ENCODE measurements at regions not wholly inside any gene's neighbourhood (a gene's known extent, or its start where the extent isn't known, plus 50 kb on each side); places are given as distances from the start of the nearest gene placed in this dataset.

DNA sequence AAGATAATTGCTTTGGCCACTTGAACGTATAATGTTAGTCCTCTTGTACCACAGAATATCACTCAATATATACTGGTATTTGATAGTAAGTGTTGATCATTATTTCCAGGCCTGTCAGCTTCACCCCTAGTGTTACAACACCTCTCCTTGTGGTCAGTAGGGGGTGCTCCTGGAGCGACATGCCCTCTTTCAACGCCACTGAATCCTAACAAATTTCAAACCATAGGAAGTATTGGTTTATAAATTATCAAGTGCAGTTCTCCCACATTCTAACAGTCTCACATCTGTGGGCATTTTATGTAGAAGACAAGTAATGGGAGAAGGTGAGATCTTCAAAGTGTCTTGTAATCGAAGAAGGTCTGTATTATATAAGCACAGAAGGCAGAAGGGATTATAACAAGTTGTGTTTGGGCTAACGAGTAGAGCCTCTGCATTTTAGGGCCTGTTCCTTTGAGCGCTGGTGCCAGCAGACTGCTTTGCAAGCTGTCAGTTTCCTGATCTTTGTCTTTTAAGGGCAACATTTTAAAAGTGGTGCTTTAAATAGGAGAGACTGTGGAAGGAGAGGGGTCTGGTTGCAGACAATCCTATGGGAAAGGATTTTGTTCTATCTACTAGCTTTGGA, 57.1 kb upstream of the CEP162 start:
- ChIA-PET CTCF (no interaction called here), POLR2A (ENCODE audit: low non-redundant PET) (no interaction called here)
- Histone ChIP-seq H3K36me3 (ENCODE audit: insufficient read depth, low read length, poor library complexity, severe bottlenecking) (no peaks in the 10 kb centered on the region), H3K4me1 (ENCODE audit: insufficient read depth, low read length, poor library complexity, severe bottlenecking) (no peaks in the 10 kb centered on the region), H3K9me3 (ENCODE audit: low read depth, low read length, poor library complexity, severe bottlenecking) (no peaks in the 10 kb centered on the region), H3K27me3 (replicated peaks; ENCODE audit: insufficient read depth, low read depth, low read length, poor library complexity) (peaks cover 16% of the 10 kb centered on the region), H3K4me3 (ENCODE audit: low read depth, low read length, poor library complexity, severe bottlenecking) (no peak overlapping the region), H3K27ac (ENCODE audit: low read depth, low read length, poor library complexity, severe bottlenecking) (no peak overlapping the region)
- TF ChIP-seq, protein P1, sequence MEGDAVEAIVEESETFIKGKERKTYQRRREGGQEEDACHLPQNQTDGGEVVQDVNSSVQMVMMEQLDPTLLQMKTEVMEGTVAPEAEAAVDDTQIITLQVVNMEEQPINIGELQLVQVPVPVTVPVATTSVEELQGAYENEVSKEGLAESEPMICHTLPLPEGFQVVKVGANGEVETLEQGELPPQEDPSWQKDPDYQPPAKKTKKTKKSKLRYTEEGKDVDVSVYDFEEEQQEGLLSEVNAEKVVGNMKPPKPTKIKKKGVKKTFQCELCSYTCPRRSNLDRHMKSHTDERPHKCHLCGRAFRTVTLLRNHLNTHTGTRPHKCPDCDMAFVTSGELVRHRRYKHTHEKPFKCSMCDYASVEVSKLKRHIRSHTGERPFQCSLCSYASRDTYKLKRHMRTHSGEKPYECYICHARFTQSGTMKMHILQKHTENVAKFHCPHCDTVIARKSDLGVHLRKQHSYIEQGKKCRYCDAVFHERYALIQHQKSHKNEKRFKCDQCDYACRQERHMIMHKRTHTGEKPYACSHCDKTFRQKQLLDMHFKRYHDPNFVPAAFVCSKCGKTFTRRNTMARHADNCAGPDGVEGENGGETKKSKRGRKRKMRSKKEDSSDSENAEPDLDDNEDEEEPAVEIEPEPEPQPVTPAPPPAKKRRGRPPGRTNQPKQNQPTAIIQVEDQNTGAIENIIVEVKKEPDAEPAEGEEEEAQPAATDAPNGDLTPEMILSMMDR (conservative IDR thresholded peaks at IDR 0.05; ENCODE audit: low read depth, low read length), result peak; percentile 54
- TF ChIP-seq EZH2 (IDR thresholded peaks at IDR 0.05; ENCODE audit: borderline replicate concordance, low read depth, low read length, poor library complexity, severe bottlenecking), result no peak
- BruUV-seq (replicated peaks), result no TSS peak
- intact Hi-C loops (cut with micrococcal nuclease; ENCODE audit: unreplicated experiment), result no loop called here
- DNase-seq (ENCODE audit: low spot score), result peak; percentile 16

DNA sequence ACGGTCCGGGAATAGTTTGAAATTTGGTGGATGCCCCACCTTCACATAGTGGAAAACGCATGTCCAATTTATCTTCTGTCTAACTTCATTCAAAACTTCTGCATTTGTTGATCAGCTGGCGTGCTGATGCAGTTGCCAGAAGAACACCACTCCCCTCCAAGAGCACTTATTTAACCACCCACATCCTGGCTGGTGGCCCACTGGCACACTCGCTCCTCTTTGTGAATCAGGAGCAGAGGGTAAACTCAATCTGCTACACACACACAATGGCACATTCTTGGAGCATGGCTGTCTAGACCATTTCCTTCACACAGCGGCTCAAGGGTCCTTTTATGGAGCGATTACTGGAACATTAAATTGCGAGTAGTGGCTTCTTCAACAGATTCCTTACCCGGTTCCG, 55.1 kb upstream of the CEP162 start:
- Histone ChIP-seq H3K4me3 (ENCODE audit: low read depth, low read length, poor library complexity, severe bottlenecking) (no peak overlapping the region), H3K27me3 (replicated peaks; ENCODE audit: insufficient read depth, low read depth, low read length, poor library complexity) (peaks cover 16% of the 10 kb centered on the region), H3K27ac (ENCODE audit: low read depth, low read length, poor library complexity, severe bottlenecking) (no peak overlapping the region), H3K4me1 (ENCODE audit: insufficient read depth, low read length, poor library complexity, severe bottlenecking) (no peaks in the 10 kb centered on the region), H3K9me3 (ENCODE audit: low read depth, low read length, poor library complexity, severe bottlenecking) (no peaks in the 10 kb centered on the region), H3K36me3 (ENCODE audit: insufficient read depth, low read length, poor library complexity, severe bottlenecking) (no peaks in the 10 kb centered on the region)
- DNase-seq (ENCODE audit: low spot score), result peak; percentile 50
- no TSS peak for BruUV-seq (replicated peaks)
- CTCF ChIA-PET, result interaction anchor here (0.6 kb wide), 1 partner anchor 369 kb away, joined by 3 read pairs; no protein-coding TSS in a partner anchor
- POLR2A ChIA-PET (ENCODE audit: low non-redundant PET), result no interaction called here
- intact Hi-C loops (cut with micrococcal nuclease; ENCODE audit: unreplicated experiment), result no loop called here
- TF ChIP-seq, protein P1 (conservative IDR thresholded peaks at IDR 0.05; ENCODE audit: low read depth, low read length), result no peak
- TF ChIP-seq EZH2 (IDR thresholded peaks at IDR 0.05; ENCODE audit: borderline replicate concordance, low read depth, low read length, poor library complexity, severe bottlenecking), result no peak

DNA sequence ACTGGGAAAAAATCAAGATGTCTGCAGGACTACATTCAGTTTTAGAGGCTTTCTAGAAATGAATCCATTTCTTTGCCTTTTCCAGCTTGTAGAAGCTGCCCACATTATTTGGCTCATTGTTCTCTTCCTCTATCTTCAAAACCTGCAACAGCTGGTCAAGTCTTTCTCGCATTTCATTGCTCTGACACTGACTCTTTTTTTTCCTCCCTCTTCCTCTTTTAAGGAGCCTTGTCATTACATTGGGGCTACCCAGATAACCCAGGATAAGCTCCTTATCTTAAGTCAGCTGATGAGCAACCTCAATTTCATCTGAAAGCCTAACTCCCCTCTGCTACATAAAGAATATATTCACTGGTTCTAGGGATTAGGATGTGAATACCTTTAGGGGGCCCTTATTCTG, 53.2 kb upstream of the CEP162 start:
- no peak overlapping the region for H3K4me3 ChIP-seq (ENCODE audit: low read depth, low read length, poor library complexity, severe bottlenecking)
- TF ChIP-seq EZH2 (IDR thresholded peaks at IDR 0.05; ENCODE audit: borderline replicate concordance, low read depth, low read length, poor library complexity, severe bottlenecking), result no peak
- TF ChIP-seq, protein P1 (conservative IDR thresholded peaks at IDR 0.05; ENCODE audit: low read depth, low read length), result no peak
- H3K4me1 ChIP-seq (ENCODE audit: insufficient read depth, low read length, poor library complexity, severe bottlenecking), result no peaks in the 10 kb centered on the region
- no peaks in the 10 kb centered on the region for H3K36me3 ChIP-seq (ENCODE audit: insufficient read depth, low read length, poor library complexity, severe bottlenecking)
- no peaks in the 10 kb centered on the region for H3K9me3 ChIP-seq (ENCODE audit: low read depth, low read length, poor library complexity, severe bottlenecking)
- DNase-seq (ENCODE audit: low spot score), result no peak
- H3K27me3 ChIP-seq (replicated peaks; ENCODE audit: insufficient read depth, low read depth, low read length, poor library complexity), result peaks cover 20% of the 10 kb centered on the region
- ChIA-PET POLR2A (ENCODE audit: low non-redundant PET) (no interaction called here), CTCF (no interaction called here)
- BruUV-seq (replicated peaks), result no TSS peak
- intact Hi-C loops (cut with micrococcal nuclease; ENCODE audit: unreplicated experiment), result no loop called here
- H3K27ac ChIP-seq (ENCODE audit: low read depth, low read length, poor library complexity, severe bottlenecking), result no peak overlapping the region

Data from A673 (cell line).